ENCODE measurements at regions not wholly inside any gene's neighbourhood (a gene's known extent, or its start where the extent isn't known, plus 50 kb on each side); places are given as distances from the start of the nearest gene placed in this dataset.
"Not testable (repeated sequence)": the region's sequence is repeated elsewhere in the genome, so short reads cannot be mapped to it uniquely, and the experiment has no call there.

DNA sequence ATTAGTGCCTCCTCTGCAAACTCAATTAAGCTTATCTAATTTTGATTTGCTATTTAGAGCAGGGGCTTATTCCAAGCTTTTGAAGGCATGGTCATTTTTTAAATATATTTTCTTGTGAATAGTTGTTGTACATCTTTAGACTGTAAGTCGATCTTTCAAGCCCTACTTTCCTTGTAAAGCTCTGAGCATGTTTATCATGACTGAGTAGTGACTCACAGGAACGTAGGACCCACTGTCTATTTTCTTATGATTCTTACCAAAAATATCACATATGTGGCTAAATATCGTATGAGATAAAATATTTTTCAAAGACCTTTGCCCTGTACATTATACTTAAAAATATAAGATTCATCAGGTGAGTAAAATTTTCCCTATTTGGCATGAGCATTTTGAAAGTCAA is 440.4 kb upstream of the GRIN3A start:
- Mint-ChIP-seq H3K4me3 (no peak overlapping the region), H3K27me3 (no peaks in the 10 kb centered on the region), H3K27ac (no peak overlapping the region), H3K9me3 (peaks cover 23% of the 10 kb centered on the region), H3K36me3 (no peaks in the 10 kb centered on the region), H3K4me1 (ENCODE audit: low read depth) (no peaks in the 10 kb centered on the region)
- ChIA-PET POLR2A (no interaction called here), CTCF (no interaction called here)
- DNase-seq: no peak
- intact Hi-C loops (cut with micrococcal nuclease): no loop called here

- peaks cover 19% of the 10 kb centered on the region for H3K9me3 Mint-ChIP-seq
- H3K4me3 Mint-ChIP-seq; H3K27ac Mint-ChIP-seq; H3K36me3 Mint-ChIP-seq; H3K4me1 Mint-ChIP-seq (ENCODE audit: low read depth); POLR2A ChIA-PET; CTCF ChIA-PET; DNase-seq; intact Hi-C loops (cut with micrococcal nuclease); H3K27me3 Mint-ChIP-seq: not testable (repeated sequence)
Observed at GRCh38 chr9:102174202-102174601, 435.8 kb upstream of the GRIN3A start.

GRCh38 chr9:102164247-102164646 is 425.8 kb upstream of the GRIN3A start:
- Mint-ChIP-seq H3K27me3 (no peaks in the 10 kb centered on the region), H3K36me3 (no peaks in the 10 kb centered on the region), H3K9me3 (no peaks in the 10 kb centered on the region), H3K4me1 (ENCODE audit: low read depth) (no peaks in the 10 kb centered on the region), H3K4me3 (no peak overlapping the region), H3K27ac (no peak overlapping the region)
- intact Hi-C loops (cut with micrococcal nuclease): no loop called here
- no peak for DNase-seq
- ChIA-PET POLR2A (no interaction called here), CTCF (no interaction called here)

DNA sequence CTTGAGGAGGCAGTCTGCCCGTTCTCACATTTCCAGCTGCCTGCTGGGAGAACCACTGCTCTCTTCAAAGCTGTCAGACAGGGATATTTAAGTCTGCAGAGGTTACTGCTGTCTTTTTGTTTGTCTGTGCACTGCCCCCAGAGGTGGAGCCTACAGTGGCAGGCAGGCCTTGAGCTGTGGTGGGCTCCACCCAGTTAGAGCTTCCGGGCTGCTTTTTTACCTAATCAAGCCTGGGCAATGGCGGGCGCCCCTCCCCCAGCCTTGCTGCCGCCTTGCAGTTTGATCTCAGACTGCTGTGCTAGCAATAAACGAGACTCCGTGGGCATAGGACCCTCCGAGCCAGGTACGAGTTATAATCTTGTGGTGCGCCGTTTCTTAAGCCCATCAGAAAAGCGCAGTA is 414.6 kb upstream of the GRIN3A start:
- H3K9me3 Mint-ChIP-seq: peaks cover 22% of the 10 kb centered on the region
- H3K36me3 Mint-ChIP-seq; H3K27ac Mint-ChIP-seq; H3K4me3 Mint-ChIP-seq; H3K27me3 Mint-ChIP-seq; H3K4me1 Mint-ChIP-seq (ENCODE audit: low read depth); POLR2A ChIA-PET; intact Hi-C loops (cut with micrococcal nuclease); CTCF ChIA-PET; DNase-seq: not testable (repeated sequence)

DNA sequence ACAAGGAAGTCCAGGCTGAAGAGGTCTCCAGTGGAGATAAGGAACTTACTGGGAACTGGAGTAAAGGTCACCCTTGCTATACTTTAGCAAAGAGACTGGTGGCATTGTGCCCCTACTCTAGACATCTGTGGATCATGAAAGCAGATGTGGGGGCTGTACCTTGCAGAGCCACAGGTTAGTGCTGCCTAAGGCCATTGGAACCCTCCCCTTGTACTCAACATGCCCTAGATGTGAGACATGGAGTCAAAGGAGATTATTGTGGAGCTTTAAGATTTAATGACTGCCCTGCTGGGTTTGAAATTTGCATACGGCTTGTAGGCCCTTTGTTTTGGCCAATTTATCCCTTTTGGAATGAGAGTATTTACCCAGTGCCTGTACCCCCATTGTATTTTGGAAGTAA is 397.3 kb upstream of the GRIN3A start:
- intact Hi-C loops (cut with micrococcal nuclease): no loop called here
- peaks cover 6% of the 10 kb centered on the region for H3K9me3 Mint-ChIP-seq
- no peaks in the 10 kb centered on the region for H3K27me3 Mint-ChIP-seq
- CTCF ChIA-PET: no interaction called here
- no peak overlapping the region for H3K4me3 Mint-ChIP-seq
- H3K36me3 Mint-ChIP-seq: no peaks in the 10 kb centered on the region
- no peak for DNase-seq
- H3K27ac Mint-ChIP-seq: no peak overlapping the region
- POLR2A ChIA-PET: no interaction called here
- no peaks in the 10 kb centered on the region for H3K4me1 Mint-ChIP-seq (ENCODE audit: low read depth)

DNA sequence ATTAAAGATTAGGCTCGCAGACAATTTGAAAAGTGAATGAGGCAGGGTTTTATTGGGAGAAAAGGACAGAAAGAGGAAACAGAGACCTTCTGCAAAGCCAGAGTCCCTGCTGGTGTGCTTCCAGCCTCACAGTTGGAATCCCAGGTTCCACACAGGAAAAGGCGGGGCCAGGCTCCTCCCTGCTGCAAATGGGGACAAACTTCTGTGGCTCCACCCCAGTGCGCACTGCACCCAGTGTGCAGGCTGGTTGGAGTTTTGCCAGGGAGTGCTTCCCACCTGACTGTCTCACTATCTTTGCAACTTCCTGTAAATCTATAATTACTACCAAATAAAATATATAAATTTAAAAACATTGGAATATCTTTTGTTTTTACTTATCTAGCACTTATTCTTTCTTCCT is 386.0 kb upstream of the GRIN3A start:
- POLR2A ChIA-PET: no interaction called here
- no peak overlapping the region for H3K27ac Mint-ChIP-seq
- H3K9me3 Mint-ChIP-seq: peaks cover 11% of the 10 kb centered on the region
- H3K36me3 Mint-ChIP-seq: no peaks in the 10 kb centered on the region
- intact Hi-C loops (cut with micrococcal nuclease): no loop called here
- H3K4me1 Mint-ChIP-seq (ENCODE audit: low read depth): no peaks in the 10 kb centered on the region
- no peaks in the 10 kb centered on the region for H3K27me3 Mint-ChIP-seq
- CTCF ChIA-PET: no interaction called here
- DNase-seq: no peak
- H3K4me3 Mint-ChIP-seq: no peak overlapping the region

DNA sequence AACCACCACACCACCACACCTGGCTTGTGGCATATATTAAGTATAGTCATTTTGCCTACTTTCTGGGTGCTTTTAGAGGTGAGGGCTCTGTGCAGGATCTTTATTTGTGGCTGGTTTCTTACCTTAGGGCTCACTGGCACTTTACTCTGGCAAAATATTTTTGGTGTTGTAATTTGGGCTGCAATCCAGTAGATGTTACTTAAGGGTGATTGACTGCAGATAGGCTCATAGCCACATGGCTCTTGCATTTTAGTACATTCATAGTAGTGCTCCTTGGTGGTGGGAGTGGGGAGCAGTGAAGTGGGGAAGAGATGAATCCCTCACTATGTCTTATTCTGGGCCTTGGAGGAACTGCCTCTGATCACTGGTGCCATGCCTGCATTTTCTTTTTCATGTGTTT is 376.1 kb upstream of the GRIN3A start:
- ChIA-PET CTCF (no interaction called here), POLR2A (no interaction called here)
- Mint-ChIP-seq H3K36me3 (no peaks in the 10 kb centered on the region), H3K4me1 (ENCODE audit: low read depth) (no peaks in the 10 kb centered on the region), H3K27me3 (no peaks in the 10 kb centered on the region), H3K27ac (no peak overlapping the region), H3K9me3 (peaks cover 17% of the 10 kb centered on the region), H3K4me3 (no peak overlapping the region)
- DNase-seq: no peak
- intact Hi-C loops (cut with micrococcal nuclease): no loop called here

GRCh38 chr9:102113191-102113590 is 374.7 kb upstream of the GRIN3A start:
- no peaks in the 10 kb centered on the region for H3K36me3 Mint-ChIP-seq
- intact Hi-C loops (cut with micrococcal nuclease): no loop called here
- DNase-seq: no peak
- H3K4me3 Mint-ChIP-seq: no peak overlapping the region
- no peaks in the 10 kb centered on the region for H3K27me3 Mint-ChIP-seq
- ChIA-PET POLR2A (no interaction called here), CTCF (no interaction called here)
- H3K9me3 Mint-ChIP-seq: peaks cover 13% of the 10 kb centered on the region
- H3K4me1 Mint-ChIP-seq (ENCODE audit: low read depth): no peaks in the 10 kb centered on the region
- H3K27ac Mint-ChIP-seq: no peak overlapping the region

- POLR2A ChIA-PET: no interaction called here
- H3K4me3 Mint-ChIP-seq: no peak overlapping the region
Observed at GRCh38 chr9:102106439-102106838, 368.0 kb upstream of the GRIN3A start.

GRCh38 chr9:102101723-102102122 is 363.3 kb upstream of the GRIN3A start:
- ChIA-PET POLR2A (no interaction called here), CTCF (no interaction called here)
- Mint-ChIP-seq H3K36me3 (no peaks in the 10 kb centered on the region), H3K4me3 (no peak overlapping the region), H3K27me3 (no peaks in the 10 kb centered on the region), H3K4me1 (ENCODE audit: low read depth) (no peaks in the 10 kb centered on the region), H3K9me3 (peaks cover 3% of the 10 kb centered on the region), H3K27ac (no peak overlapping the region)
- no peak for DNase-seq
- intact Hi-C loops (cut with micrococcal nuclease): no loop called here

More at GRCh38 chr9:102106439-102106838, 368.0 kb upstream of the GRIN3A start:
- H3K27ac Mint-ChIP-seq: no peak overlapping the region
- intact Hi-C loops (cut with micrococcal nuclease): no loop called here
- DNase-seq: no peak
- H3K4me1 Mint-ChIP-seq (ENCODE audit: low read depth): no peaks in the 10 kb centered on the region
- peaks cover 10% of the 10 kb centered on the region for H3K9me3 Mint-ChIP-seq
- H3K36me3 Mint-ChIP-seq: no peaks in the 10 kb centered on the region
- H3K27me3 Mint-ChIP-seq: no peaks in the 10 kb centered on the region
- CTCF ChIA-PET: no interaction called here

DNA sequence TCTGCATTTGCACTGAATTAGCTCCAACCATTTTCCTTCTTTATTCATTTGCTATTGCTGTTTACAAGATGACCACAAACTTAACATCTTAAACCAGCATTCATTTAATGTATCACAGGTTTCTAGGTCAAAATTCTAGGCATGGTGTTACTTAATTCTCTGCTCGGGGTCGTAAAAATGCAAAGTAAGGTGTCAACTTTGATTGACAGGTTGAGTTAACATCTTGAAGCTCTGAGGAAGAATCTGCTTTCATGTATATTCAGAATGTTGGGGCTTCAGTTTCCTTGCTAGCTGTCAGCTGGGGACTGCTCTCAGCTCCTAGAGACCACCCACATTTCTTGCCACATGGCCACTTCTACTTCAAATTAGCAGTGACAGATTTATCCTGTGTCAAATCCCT is 348.7 kb upstream of the GRIN3A start:
- intact Hi-C loops (cut with micrococcal nuclease): no loop called here
- H3K4me3 Mint-ChIP-seq: no peak overlapping the region
- no peaks in the 10 kb centered on the region for H3K27me3 Mint-ChIP-seq
- no peaks in the 10 kb centered on the region for H3K4me1 Mint-ChIP-seq (ENCODE audit: low read depth)
- POLR2A ChIA-PET: no interaction called here
- no peak overlapping the region for H3K27ac Mint-ChIP-seq
- DNase-seq: no peak
- no peaks in the 10 kb centered on the region for H3K36me3 Mint-ChIP-seq
- CTCF ChIA-PET: no interaction called here
- H3K9me3 Mint-ChIP-seq: no peaks in the 10 kb centered on the region

DNA sequence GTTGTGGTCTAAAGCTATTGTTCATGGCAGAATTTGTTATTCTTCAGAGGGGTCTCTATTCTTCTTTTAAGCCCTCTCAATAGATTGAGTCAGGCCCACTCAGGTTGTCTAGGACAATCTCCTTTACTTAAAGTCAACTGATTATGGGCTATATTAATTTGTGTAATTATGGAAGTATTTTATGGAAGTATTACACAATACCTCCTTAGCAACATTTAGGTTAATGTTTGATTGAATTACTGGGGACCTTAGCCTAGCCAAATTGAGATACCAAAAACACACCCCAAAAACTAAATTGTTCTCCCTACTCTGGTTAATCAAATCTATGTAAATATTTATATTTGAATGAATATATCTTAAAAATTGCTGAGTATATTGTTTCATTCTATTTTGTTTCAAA is 347.1 kb upstream of the GRIN3A start:
- Mint-ChIP-seq H3K27me3 (no peaks in the 10 kb centered on the region), H3K9me3 (no peaks in the 10 kb centered on the region), H3K27ac (no peak overlapping the region), H3K36me3 (no peaks in the 10 kb centered on the region), H3K4me3 (no peak overlapping the region), H3K4me1 (ENCODE audit: low read depth) (no peaks in the 10 kb centered on the region)
- no peak for DNase-seq
- intact Hi-C loops (cut with micrococcal nuclease): no loop called here
- ChIA-PET CTCF (no interaction called here), POLR2A (no interaction called here)

GRCh38 chr9:102072059-102072764 is 333.8 kb upstream of the GRIN3A start:
- Mint-ChIP-seq H3K4me1 (ENCODE audit: low read depth) (no peaks in the 10 kb centered on the region), H3K4me3 (no peak overlapping the region), H3K9me3 (peaks cover 9% of the 10 kb centered on the region), H3K27ac (no peak overlapping the region), H3K36me3 (no peaks in the 10 kb centered on the region), H3K27me3 (no peaks in the 10 kb centered on the region)
- DNase-seq: no peak
- ChIA-PET CTCF (no interaction called here), POLR2A (no interaction called here)
- intact Hi-C loops (cut with micrococcal nuclease): no loop called here

DNA sequence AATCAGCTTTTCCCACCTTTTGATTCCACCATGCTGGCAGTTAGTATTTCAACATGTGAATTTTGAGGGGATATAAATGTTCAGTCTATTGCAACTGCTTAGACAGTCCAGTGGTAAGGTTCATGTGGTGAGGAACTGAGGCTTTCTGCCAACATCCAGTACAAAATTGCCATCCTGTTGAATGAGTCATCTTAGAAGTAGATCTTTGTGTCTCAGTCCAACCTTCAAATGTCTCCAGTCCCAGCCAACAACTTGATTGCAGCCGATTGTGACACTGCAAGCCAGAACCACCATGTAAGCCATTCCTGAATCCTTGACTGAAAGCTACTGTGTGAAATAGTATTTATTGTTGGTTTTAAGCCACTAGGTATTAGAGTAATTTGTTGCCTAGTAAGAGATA is 331.5 kb upstream of the GRIN3A start:
- CTCF ChIA-PET: no interaction called here
- H3K36me3 Mint-ChIP-seq: no peaks in the 10 kb centered on the region
- POLR2A ChIA-PET: no interaction called here
- intact Hi-C loops (cut with micrococcal nuclease): no loop called here
- no peak overlapping the region for H3K4me3 Mint-ChIP-seq
- H3K4me1 Mint-ChIP-seq (ENCODE audit: low read depth): no peaks in the 10 kb centered on the region
- no peak overlapping the region for H3K27ac Mint-ChIP-seq
- H3K9me3 Mint-ChIP-seq: peaks cover 9% of the 10 kb centered on the region
- no peak for DNase-seq
- no peaks in the 10 kb centered on the region for H3K27me3 Mint-ChIP-seq
